ENCODE measurements at regions not wholly inside any gene's neighbourhood (a gene's known extent, or its start where the extent isn't known, plus 50 kb on each side); places are given as distances from the start of the nearest gene placed in this dataset.

GRCh38 chr10:121076776-121077715, 225.9 kb downstream of the WDR11 start:
- no peak for TF ChIP-seq CTCF (conservative IDR thresholded peaks at IDR 0.05; ENCODE audit: control insufficient read depth, insufficient read depth, low read depth, low read length)
- DNase-seq (ENCODE audit: low read depth) = peak; percentile 3
- H3K4me3 ChIP-seq (ENCODE audit: control insufficient read depth, low read depth, low read length) = no peak overlapping the region

GRCh38 chr10:121078036-121078435, 226.9 kb downstream of the WDR11 start:
- no peak for DNase-seq (ENCODE audit: low read depth)
- H3K4me3 ChIP-seq (ENCODE audit: control insufficient read depth, low read depth, low read length) = no peak overlapping the region
- TF ChIP-seq CTCF (conservative IDR thresholded peaks at IDR 0.05; ENCODE audit: control insufficient read depth, insufficient read depth, low read depth, low read length) = no peak

GRCh38 chr10:121078672-121079102, 227.5 kb downstream of the WDR11 start:
- TF ChIP-seq CTCF (conservative IDR thresholded peaks at IDR 0.05; ENCODE audit: control insufficient read depth, insufficient read depth, low read depth, low read length) = no peak
- DNase-seq (ENCODE audit: low read depth) = no peak
- H3K4me3 ChIP-seq (ENCODE audit: control insufficient read depth, low read depth, low read length) = no peak overlapping the region

- no peak for TF ChIP-seq CTCF (conservative IDR thresholded peaks at IDR 0.05; ENCODE audit: control insufficient read depth, insufficient read depth, low read depth, low read length)
- H3K4me3 ChIP-seq (ENCODE audit: control insufficient read depth, low read depth, low read length) = no peak overlapping the region
- DNase-seq (ENCODE audit: low read depth) = no peak
These were observed 228.1 kb downstream of the WDR11 start for GRCh38 chr10:121079226-121079625.

- no peak overlapping the region for H3K4me3 ChIP-seq (ENCODE audit: control insufficient read depth, low read depth, low read length)
- DNase-seq (ENCODE audit: low read depth) = no peak
- no peak for TF ChIP-seq CTCF (conservative IDR thresholded peaks at IDR 0.05; ENCODE audit: control insufficient read depth, insufficient read depth, low read depth, low read length)
These were observed 229.2 kb downstream of the WDR11 start for GRCh38 chr10:121080281-121080891.

- H3K4me3 ChIP-seq (ENCODE audit: control insufficient read depth, low read depth, low read length) = no peak overlapping the region
- no peak for DNase-seq (ENCODE audit: low read depth)
- TF ChIP-seq CTCF (conservative IDR thresholded peaks at IDR 0.05; ENCODE audit: control insufficient read depth, insufficient read depth, low read depth, low read length) = no peak
These were observed 230.1 kb downstream of the WDR11 start for GRCh38 chr10:121081306-121081705.
